IPS-18a (cell line): ENCODE measurements at regions not wholly inside any gene's neighbourhood (a gene's known extent, or its start where the extent isn't known, plus 50 kb on each side); places are given as distances from the start of the nearest gene placed in this dataset.
"Not testable (repeated sequence)": the region's sequence is repeated elsewhere in the genome, so short reads cannot be mapped to it uniquely, and the experiment has no call there.

Experiments used
- H3K27ac ChIP-seq: one replicate; pipeline ENCODE4 v1.5.1; 2013; ENCODE audit warnings: low read length
- H3K27me3 ChIP-seq: one replicate; pipeline ENCODE4 v1.6.1; 2013; ENCODE audit warnings: mild to moderate bottlenecking, low read length; ENCODE audit not compliant: control insufficient read depth, insufficient read depth
- H3K36me3 ChIP-seq: one replicate; pipeline ENCODE4 v1.6.1; 2013; ENCODE audit warnings: low read depth, low read length; ENCODE audit not compliant: control insufficient read depth
- H3K4me1 ChIP-seq: one replicate; pipeline ENCODE4 v1.6.1; 2013; ENCODE audit warnings: low read depth, low read length; ENCODE audit not compliant: control insufficient read depth
- H3K4me3 ChIP-seq: one replicate; pipeline ENCODE4 v1.5.1; 2013; ENCODE audit warnings: low read length
- H3K9ac ChIP-seq: one replicate; pipeline ENCODE4 v1.6.1; 2013; ENCODE audit warnings: mild to moderate bottlenecking, low read length, moderate library complexity
- H3K9me3 ChIP-seq: one replicate; pipeline ENCODE4 v1.6.1; 2013; ENCODE audit warnings: low read depth, low read length; ENCODE audit not compliant: control insufficient read depth

DNA sequence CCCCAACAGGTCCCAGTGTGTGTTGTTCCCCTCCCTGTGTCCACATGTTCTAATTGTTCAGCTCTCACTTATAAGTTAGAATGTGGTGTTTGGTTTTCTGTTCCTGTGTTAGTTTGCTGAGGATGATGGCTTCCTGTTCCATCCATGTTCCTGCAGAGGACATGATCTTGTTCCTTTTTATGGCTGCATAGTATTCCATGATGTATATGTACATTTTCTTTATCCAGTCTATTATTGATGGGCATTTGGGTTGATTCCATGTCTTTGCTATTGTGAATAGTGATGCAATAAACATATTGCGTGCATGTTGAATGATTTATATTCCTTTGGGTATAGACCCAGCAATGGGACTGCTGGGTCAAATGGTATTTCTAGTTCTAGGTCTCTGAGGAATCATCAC, 130.0 kb downstream of the RASSF10 start:
- H3K4me1 ChIP-seq: peaks cover 16% of the 10 kb centered on the region
- H3K4me3 ChIP-seq, H3K27ac ChIP-seq, H3K27me3 ChIP-seq, H3K36me3 ChIP-seq, H3K9ac ChIP-seq, H3K9me3 ChIP-seq: not testable (repeated sequence)

GRCh38 chr11:13140028-13140870, 131.1 kb downstream of the RASSF10 start:
- H3K9me3 ChIP-seq: no peaks in the 10 kb centered on the region
- no peaks in the 10 kb centered on the region for H3K27me3 ChIP-seq
- H3K36me3 ChIP-seq: no peaks in the 10 kb centered on the region
- H3K27ac ChIP-seq: no peak overlapping the region
- H3K4me3 ChIP-seq: no peak overlapping the region
- no peak overlapping the region for H3K9ac ChIP-seq
- H3K4me1 ChIP-seq: peaks cover 11% of the 10 kb centered on the region

- Histone ChIP-seq H3K9me3 (no peaks in the 10 kb centered on the region), H3K4me3 (no peak overlapping the region), H3K27me3 (no peaks in the 10 kb centered on the region), H3K36me3 (no peaks in the 10 kb centered on the region), H3K4me1 (peaks cover 3% of the 10 kb centered on the region), H3K27ac (no peak overlapping the region), H3K9ac (no peak overlapping the region)
Observed at GRCh38 chr11:13140873-13141655, 131.9 kb downstream of the RASSF10 start.

GRCh38 chr11:13141731-13142709, 132.9 kb downstream of the RASSF10 start:
- H3K36me3 ChIP-seq: no peaks in the 10 kb centered on the region
- no peaks in the 10 kb centered on the region for H3K27me3 ChIP-seq
- H3K4me1 ChIP-seq: no peaks in the 10 kb centered on the region
- H3K9ac ChIP-seq: no peak overlapping the region
- H3K9me3 ChIP-seq: no peaks in the 10 kb centered on the region
- no peak overlapping the region for H3K4me3 ChIP-seq
- H3K27ac ChIP-seq: no peak overlapping the region

GRCh38 chr11:13143486-13144297, 133.9 kb upstream of the BMAL1 start:
- no peak overlapping the region for H3K27ac ChIP-seq
- H3K27me3 ChIP-seq: no peaks in the 10 kb centered on the region
- H3K9ac ChIP-seq: no peak overlapping the region
- no peaks in the 10 kb centered on the region for H3K36me3 ChIP-seq
- no peak overlapping the region for H3K4me3 ChIP-seq
- no peaks in the 10 kb centered on the region for H3K4me1 ChIP-seq
- H3K9me3 ChIP-seq: no peaks in the 10 kb centered on the region

- H3K27ac ChIP-seq: no peak overlapping the region
- no peaks in the 10 kb centered on the region for H3K9me3 ChIP-seq
- no peak overlapping the region for H3K9ac ChIP-seq
- H3K36me3 ChIP-seq: no peaks in the 10 kb centered on the region
- no peaks in the 10 kb centered on the region for H3K4me1 ChIP-seq
- no peaks in the 10 kb centered on the region for H3K27me3 ChIP-seq
- H3K4me3 ChIP-seq: no peak overlapping the region
Observed at GRCh38 chr11:13145461-13145860, 132.1 kb upstream of the BMAL1 start.

DNA sequence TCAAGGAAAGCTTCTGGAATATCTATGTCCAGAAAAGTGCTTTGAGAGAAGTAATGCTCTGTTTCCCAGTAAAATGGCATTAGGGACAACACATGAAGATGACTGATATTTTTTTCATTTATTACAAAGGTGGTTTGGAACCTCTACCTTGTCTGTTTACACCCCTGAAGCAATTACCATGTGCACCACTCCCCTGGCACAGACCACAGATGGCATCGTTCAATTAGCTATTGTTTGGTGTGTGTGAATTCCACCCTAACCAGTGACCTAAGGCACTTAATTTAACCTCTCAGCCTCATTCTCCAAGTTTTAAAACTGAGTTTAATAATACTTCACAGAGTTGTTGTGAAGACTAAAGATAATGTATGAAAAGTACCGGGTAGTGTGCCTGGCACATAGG, 127.6 kb upstream of the BMAL1 start:
- no peaks in the 10 kb centered on the region for H3K9me3 ChIP-seq
- no peak overlapping the region for H3K27ac ChIP-seq

GRCh38 chr11:13150487-13150886, 127.1 kb upstream of the BMAL1 start:
- Histone ChIP-seq H3K4me3 (no peak overlapping the region), H3K9me3 (no peaks in the 10 kb centered on the region), H3K36me3 (no peaks in the 10 kb centered on the region), H3K4me1 (no peaks in the 10 kb centered on the region), H3K27ac (no peak overlapping the region), H3K9ac (no peak overlapping the region), H3K27me3 (no peaks in the 10 kb centered on the region)

More for the DNA sequence above, 127.6 kb upstream of the BMAL1 start:
- Histone ChIP-seq H3K27me3 (no peaks in the 10 kb centered on the region), H3K9ac (no peak overlapping the region), H3K36me3 (no peaks in the 10 kb centered on the region), H3K4me3 (no peak overlapping the region), H3K4me1 (no peaks in the 10 kb centered on the region)

DNA sequence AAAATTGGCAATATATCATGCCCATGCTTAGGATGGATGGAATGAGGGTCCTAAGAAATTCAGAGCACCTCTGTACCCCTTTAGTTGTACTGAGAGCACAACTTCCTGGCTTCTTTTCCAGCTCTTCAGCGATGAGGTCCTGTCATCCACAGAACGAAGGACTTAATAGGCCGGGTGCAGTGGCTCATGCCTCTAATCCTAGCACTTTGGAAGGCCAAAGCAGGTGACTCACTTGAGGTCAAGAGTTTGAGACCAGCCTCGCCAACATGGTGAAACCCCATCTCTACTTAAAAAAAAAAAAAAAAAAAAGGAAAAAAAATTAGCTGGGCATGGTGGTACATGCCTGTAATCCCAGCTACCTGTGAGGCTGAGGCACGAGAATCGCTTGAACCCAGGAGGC, 125.3 kb upstream of the BMAL1 start:
- Histone ChIP-seq H3K4me3 (no peak overlapping the region), H3K4me1 (no peaks in the 10 kb centered on the region)

GRCh38 chr11:13152736-13153541, 124.7 kb upstream of the BMAL1 start:
- Histone ChIP-seq H3K9me3 (no peaks in the 10 kb centered on the region), H3K4me1 (no peaks in the 10 kb centered on the region), H3K4me3 (no peak overlapping the region), H3K36me3 (no peaks in the 10 kb centered on the region), H3K27me3 (no peaks in the 10 kb centered on the region), H3K9ac (no peak overlapping the region), H3K27ac (no peak overlapping the region)

More for the DNA sequence above, 125.3 kb upstream of the BMAL1 start:
- Histone ChIP-seq H3K9me3 (no peaks in the 10 kb centered on the region), H3K27ac (no peak overlapping the region), H3K9ac (no peak overlapping the region), H3K36me3 (no peaks in the 10 kb centered on the region), H3K27me3 (no peaks in the 10 kb centered on the region)
